Liver (tissue), 8 donors: ENCODE measurements at regions not wholly inside any gene's neighbourhood (a gene's known extent, or its start where the extent isn't known, plus 50 kb on each side); places are given as distances from the start of the nearest gene placed in this dataset.

Source experiments
- DNase-seq: peaks from one replicate; pipeline ENCODE4 v3.0.0-alpha.2; 2017; ENCODE audit warnings: low spot score
- H3K27ac ChIP-seq, 2 donors: one replicate each; pipeline ENCODE4 v1.7.0; 2013; ENCODE audit warnings: inconsistent platforms in 2 of 2, low read length in 2 of 2, control low read depth in 1 of 2, low read depth in 1 of 2, mild to moderate bottlenecking in 1 of 2
- H3K27me3 ChIP-seq, 4 donors: one replicate each; pipeline versions ENCODE4 v1.6.1 to v1.7.0; 2013; ENCODE audit warnings: low read length in 3 of 4, inconsistent platforms in 1 of 4, mild to moderate bottlenecking in 1 of 4, moderate library complexity in 1 of 4; ENCODE audit not compliant: control insufficient read depth in 4 of 4, insufficient read depth in 4 of 4
- H3K36me3 ChIP-seq, 4 donors: one replicate each; pipeline versions ENCODE4 v1.6.1 to v1.7.0; 2013; ENCODE audit warnings: low read length in 3 of 4, mild to moderate bottlenecking in 3 of 4, low read depth in 1 of 4, moderate library complexity in 1 of 4; ENCODE audit not compliant: control insufficient read depth in 4 of 4, insufficient read depth in 3 of 4
- H3K4me1 ChIP-seq, 4 donors: one replicate each; pipeline versions ENCODE4 v1.6.1 to v1.7.0; 2013; ENCODE audit warnings: low read length in 3 of 4, mild to moderate bottlenecking in 3 of 4, moderate library complexity in 1 of 4; ENCODE audit not compliant: control insufficient read depth in 4 of 4, insufficient read depth in 4 of 4
- H3K4me3 ChIP-seq, 3 donors: one replicate each; pipeline versions ENCODE4 v1.6.1 to v1.7.0; 2013; ENCODE audit warnings: low read length in 3 of 3, control low read depth in 1 of 3, low read depth in 1 of 3, mild to moderate bottlenecking in 1 of 3
- H3K9ac ChIP-seq, 2 donors: one replicate each; pipeline ENCODE4 v1.7.0; 2013; ENCODE audit warnings: low read length in 2 of 2, mild to moderate bottlenecking in 2 of 2, moderate library complexity in 2 of 2, control low read depth in 1 of 2, low read depth in 1 of 2
- H3K9me3 ChIP-seq, 4 donors: one replicate each; pipeline versions ENCODE4 v1.6.1 to v1.7.0; 2013; ENCODE audit warnings: low read length in 3 of 4; ENCODE audit not compliant: control insufficient read depth in 4 of 4
- EGR1 ChIP-seq, 2 donors: IDR thresholded peaks; 2 replicates each; pipeline ENCODE4 v1.6.1; 2016 to 2018; ENCODE audit warnings: antibody characterized with exemption in 2 of 2, low read depth in 2 of 2
- FOXA1 ChIP-seq: IDR thresholded peaks from 2 replicates; pipeline ENCODE4 v1.6.1; 2016; ENCODE audit warnings: antibody characterized with exemption
- FOXA2 ChIP-seq: IDR thresholded peaks from 2 replicates; pipeline ENCODE4 v1.6.1; 2016; ENCODE audit warnings: antibody characterized with exemption
- GABPA ChIP-seq, 2 donors: IDR thresholded peaks in 1 of 2; conservative IDR thresholded peaks in 1 of 2; 2 replicates each; pipeline ENCODE4 v1.6.1; 2016; ENCODE audit warnings: antibody characterized with exemption in 2 of 2, mild to moderate bottlenecking in 1 of 2, moderate library complexity in 1 of 2
- HNF4A ChIP-seq, 2 donors: conservative IDR thresholded peaks; 2 replicates each; pipeline ENCODE4 v1.6.1; 2016; ENCODE audit warnings: antibody characterized with exemption in 2 of 2, mild to moderate bottlenecking in 2 of 2
- HNF4G ChIP-seq: IDR thresholded peaks from 2 replicates; pipeline ENCODE4 v1.6.1; 2016; ENCODE audit warnings: antibody characterized with exemption
- JUND ChIP-seq, 2 donors: IDR thresholded peaks; 2 replicates each; pipeline ENCODE4 v1.6.1; 2016; ENCODE audit warnings: antibody characterized with exemption in 2 of 2
- NR2F2 ChIP-seq: IDR thresholded peaks from 2 replicates; pipeline ENCODE4 v1.6.1; 2016; ENCODE audit warnings: antibody characterized with exemption
- RAD21 ChIP-seq, 2 donors: IDR thresholded peaks; 2 replicates each; pipeline ENCODE4 v1.6.1; 2016; ENCODE audit warnings: antibody characterized with exemption in 2 of 2, mild to moderate bottlenecking in 2 of 2
- RXRA ChIP-seq, 2 donors: IDR thresholded peaks; 2 replicates each; pipeline ENCODE4 v1.6.1; 2017 to 2018; ENCODE audit warnings: antibody characterized with exemption in 2 of 2, mild to moderate bottlenecking in 1 of 2
- SP1 ChIP-seq: IDR thresholded peaks from 2 replicates; pipeline ENCODE4 v1.6.1; 2018; ENCODE audit warnings: antibody characterized with exemption, mild to moderate bottlenecking
- TAF1 ChIP-seq: conservative IDR thresholded peaks from 2 replicates; pipeline ENCODE4 v1.6.1; 2016; ENCODE audit warnings: antibody characterized with exemption, mild to moderate bottlenecking
- YY1 ChIP-seq: IDR thresholded peaks from 2 replicates; pipeline ENCODE4 v1.6.1; 2016; ENCODE audit warnings: antibody characterized with exemption, mild to moderate bottlenecking
- WGBS: extraction: QIAGEN DNeasy Blood & Tissue Kit; methylation state at CpG from one replicate; pipeline ENCODE4 v1.1.7; 2013; 5-methylcytosine and 5-hydroxymethylcytosine counted together
- TF ChIP-seq, protein P1 (sequence below): IDR thresholded peaks from 2 replicates; pipeline ENCODE4 v1.6.1; 2016; ENCODE audit warnings: antibody characterized with exemption, mild to moderate bottlenecking
- TF ChIP-seq, protein P2 (sequence below): IDR thresholded peaks from 2 replicates; pipeline ENCODE4 v1.6.1; 2016; ENCODE audit warnings: antibody characterized with exemption
- TF ChIP-seq, protein P3 (sequence below): IDR thresholded peaks from 2 replicates; pipeline ENCODE4 v1.6.1; 2016; ENCODE audit warnings: antibody characterized with exemption
- TF ChIP-seq, protein P4 (sequence below): fragments of 150-350 bp; IDR thresholded peaks from 2 replicates; pipeline ENCODE4 v1.5.1; 2017; ENCODE audit warnings: improper control_type of control experiment, low read depth, low read length; ENCODE audit not compliant: missing input control
- TF ChIP-seq, protein P5 (sequence below): IDR thresholded peaks from 2 replicates; pipeline ENCODE4 v1.6.1; 2016; ENCODE audit warnings: antibody characterized with exemption
- donor health status: healthy.
- donor health status: healthy.
- donor health status: healthy.
- donor health status: healthy.
- donor health status: healthy.

DNA sequence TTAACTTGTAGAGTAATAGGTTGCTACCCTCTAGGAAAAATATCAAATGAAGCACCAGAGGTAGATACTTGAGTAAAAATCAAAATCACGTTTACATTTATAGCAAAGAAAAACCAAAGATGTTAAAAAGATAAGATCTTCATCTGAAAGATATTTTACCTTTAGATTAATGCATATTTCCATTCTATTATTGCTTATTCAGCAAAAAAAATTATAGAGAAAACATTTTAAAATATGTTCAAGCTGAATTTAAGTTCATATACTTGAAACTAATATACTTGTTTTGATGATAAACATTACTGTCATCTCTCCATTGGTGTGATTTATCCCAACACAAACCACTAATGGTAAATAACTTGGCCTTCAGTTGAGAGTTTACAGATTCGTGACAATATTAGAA lies 422.3 kb downstream of the CAAP1 start:
- peaks cover 0 to 5% (median 1%) of the 10 kb centered on the region in 4 donors for H3K9me3 ChIP-seq
- no peak overlapping the region for H3K27ac ChIP-seq
- no peaks in the 10 kb centered on the region for H3K4me1 ChIP-seq
- H3K27me3 ChIP-seq, result no peaks in the 10 kb centered on the region
- no peak overlapping the region for H3K9ac ChIP-seq
- no peak for TF ChIP-seq TAF1
- TF ChIP-seq EGR1 (IDR thresholded peaks at IDR 0.05; ENCODE audit: low read depth in 2 of 2), result no peak
- TF ChIP-seq GABPA (IDR thresholded peaks at IDR 0.05 in 1 of 2, conservative IDR thresholded peaks at IDR 0.05 in 1 of 2), result no peak
- TF ChIP-seq YY1, result no peak
- TF ChIP-seq, protein P1, sequence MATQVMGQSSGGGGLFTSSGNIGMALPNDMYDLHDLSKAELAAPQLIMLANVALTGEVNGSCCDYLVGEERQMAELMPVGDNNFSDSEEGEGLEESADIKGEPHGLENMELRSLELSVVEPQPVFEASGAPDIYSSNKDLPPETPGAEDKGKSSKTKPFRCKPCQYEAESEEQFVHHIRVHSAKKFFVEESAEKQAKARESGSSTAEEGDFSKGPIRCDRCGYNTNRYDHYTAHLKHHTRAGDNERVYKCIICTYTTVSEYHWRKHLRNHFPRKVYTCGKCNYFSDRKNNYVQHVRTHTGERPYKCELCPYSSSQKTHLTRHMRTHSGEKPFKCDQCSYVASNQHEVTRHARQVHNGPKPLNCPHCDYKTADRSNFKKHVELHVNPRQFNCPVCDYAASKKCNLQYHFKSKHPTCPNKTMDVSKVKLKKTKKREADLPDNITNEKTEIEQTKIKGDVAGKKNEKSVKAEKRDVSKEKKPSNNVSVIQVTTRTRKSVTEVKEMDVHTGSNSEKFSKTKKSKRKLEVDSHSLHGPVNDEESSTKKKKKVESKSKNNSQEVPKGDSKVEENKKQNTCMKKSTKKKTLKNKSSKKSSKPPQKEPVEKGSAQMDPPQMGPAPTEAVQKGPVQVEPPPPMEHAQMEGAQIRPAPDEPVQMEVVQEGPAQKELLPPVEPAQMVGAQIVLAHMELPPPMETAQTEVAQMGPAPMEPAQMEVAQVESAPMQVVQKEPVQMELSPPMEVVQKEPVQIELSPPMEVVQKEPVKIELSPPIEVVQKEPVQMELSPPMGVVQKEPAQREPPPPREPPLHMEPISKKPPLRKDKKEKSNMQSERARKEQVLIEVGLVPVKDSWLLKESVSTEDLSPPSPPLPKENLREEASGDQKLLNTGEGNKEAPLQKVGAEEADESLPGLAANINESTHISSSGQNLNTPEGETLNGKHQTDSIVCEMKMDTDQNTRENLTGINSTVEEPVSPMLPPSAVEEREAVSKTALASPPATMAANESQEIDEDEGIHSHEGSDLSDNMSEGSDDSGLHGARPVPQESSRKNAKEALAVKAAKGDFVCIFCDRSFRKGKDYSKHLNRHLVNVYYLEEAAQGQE, result no peak
- TF ChIP-seq, protein P2, sequence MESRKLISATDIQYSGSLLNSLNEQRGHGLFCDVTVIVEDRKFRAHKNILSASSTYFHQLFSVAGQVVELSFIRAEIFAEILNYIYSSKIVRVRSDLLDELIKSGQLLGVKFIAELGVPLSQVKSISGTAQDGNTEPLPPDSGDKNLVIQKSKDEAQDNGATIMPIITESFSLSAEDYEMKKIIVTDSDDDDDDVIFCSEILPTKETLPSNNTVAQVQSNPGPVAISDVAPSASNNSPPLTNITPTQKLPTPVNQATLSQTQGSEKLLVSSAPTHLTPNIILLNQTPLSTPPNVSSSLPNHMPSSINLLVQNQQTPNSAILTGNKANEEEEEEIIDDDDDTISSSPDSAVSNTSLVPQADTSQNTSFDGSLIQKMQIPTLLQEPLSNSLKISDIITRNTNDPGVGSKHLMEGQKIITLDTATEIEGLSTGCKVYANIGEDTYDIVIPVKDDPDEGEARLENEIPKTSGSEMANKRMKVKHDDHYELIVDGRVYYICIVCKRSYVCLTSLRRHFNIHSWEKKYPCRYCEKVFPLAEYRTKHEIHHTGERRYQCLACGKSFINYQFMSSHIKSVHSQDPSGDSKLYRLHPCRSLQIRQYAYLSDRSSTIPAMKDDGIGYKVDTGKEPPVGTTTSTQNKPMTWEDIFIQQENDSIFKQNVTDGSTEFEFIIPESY, result no peak
- no peak for TF ChIP-seq RXRA (IDR thresholded peaks at IDR 0.05)
- TF ChIP-seq, protein P3, sequence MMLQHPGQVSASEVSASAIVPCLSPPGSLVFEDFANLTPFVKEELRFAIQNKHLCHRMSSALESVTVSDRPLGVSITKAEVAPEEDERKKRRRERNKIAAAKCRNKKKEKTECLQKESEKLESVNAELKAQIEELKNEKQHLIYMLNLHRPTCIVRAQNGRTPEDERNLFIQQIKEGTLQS, result no peak
- no peak for TF ChIP-seq NR2F2
- TF ChIP-seq HNF4A (conservative IDR thresholded peaks at IDR 0.05), result no peak
- TF ChIP-seq FOXA2, result no peak
- no peak for TF ChIP-seq SP1
- TF ChIP-seq JUND (IDR thresholded peaks at IDR 0.05), result no peak
- TF ChIP-seq HNF4G, result no peak
- no peak for TF ChIP-seq RAD21 (IDR thresholded peaks at IDR 0.05)
- TF ChIP-seq FOXA1, result no peak
- no peak overlapping the region for H3K4me3 ChIP-seq
- no peaks in the 10 kb centered on the region for H3K36me3 ChIP-seq
- 38% methylated on average over 2 of the region's 2 CpGs for WGBS
- DNase-seq, result no peak

DNA sequence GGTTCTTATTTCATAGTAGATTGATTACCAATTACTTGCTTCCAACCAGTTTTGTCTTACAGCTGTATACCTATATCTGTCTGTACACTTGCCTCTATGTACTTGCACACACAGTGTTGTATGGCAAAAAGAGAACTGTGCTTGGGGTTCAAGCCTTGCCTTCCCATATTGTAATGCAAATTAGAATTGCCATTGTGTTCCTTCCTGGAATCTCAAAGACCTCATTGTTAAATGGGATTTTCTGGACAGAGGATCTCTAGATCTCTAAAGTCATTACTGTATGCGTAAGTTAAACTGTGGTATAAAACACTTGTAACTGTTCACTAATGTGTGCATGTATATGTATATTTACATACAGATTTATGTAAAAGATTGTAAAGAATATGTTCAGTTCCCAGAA lies 428.8 kb downstream of the CAAP1 start:
- no peaks in the 10 kb centered on the region for H3K27me3 ChIP-seq
- no peak for DNase-seq
- no peaks in the 10 kb centered on the region for H3K9me3 ChIP-seq
- no peak overlapping the region for H3K27ac ChIP-seq
- TF ChIP-seq HNF4G, result no peak
- no peak for TF ChIP-seq TAF1
- TF ChIP-seq FOXA2, result no peak
- no peak for TF ChIP-seq YY1
- TF ChIP-seq, protein P4, sequence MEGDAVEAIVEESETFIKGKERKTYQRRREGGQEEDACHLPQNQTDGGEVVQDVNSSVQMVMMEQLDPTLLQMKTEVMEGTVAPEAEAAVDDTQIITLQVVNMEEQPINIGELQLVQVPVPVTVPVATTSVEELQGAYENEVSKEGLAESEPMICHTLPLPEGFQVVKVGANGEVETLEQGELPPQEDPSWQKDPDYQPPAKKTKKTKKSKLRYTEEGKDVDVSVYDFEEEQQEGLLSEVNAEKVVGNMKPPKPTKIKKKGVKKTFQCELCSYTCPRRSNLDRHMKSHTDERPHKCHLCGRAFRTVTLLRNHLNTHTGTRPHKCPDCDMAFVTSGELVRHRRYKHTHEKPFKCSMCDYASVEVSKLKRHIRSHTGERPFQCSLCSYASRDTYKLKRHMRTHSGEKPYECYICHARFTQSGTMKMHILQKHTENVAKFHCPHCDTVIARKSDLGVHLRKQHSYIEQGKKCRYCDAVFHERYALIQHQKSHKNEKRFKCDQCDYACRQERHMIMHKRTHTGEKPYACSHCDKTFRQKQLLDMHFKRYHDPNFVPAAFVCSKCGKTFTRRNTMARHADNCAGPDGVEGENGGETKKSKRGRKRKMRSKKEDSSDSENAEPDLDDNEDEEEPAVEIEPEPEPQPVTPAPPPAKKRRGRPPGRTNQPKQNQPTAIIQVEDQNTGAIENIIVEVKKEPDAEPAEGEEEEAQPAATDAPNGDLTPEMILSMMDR, result no peak
- TF ChIP-seq GABPA (IDR thresholded peaks at IDR 0.05 in 1 of 2, conservative IDR thresholded peaks at IDR 0.05 in 1 of 2), result no peak
- no peak for TF ChIP-seq JUND (IDR thresholded peaks at IDR 0.05)
- no peak for TF ChIP-seq HNF4A (conservative IDR thresholded peaks at IDR 0.05)
- TF ChIP-seq, protein P5, sequence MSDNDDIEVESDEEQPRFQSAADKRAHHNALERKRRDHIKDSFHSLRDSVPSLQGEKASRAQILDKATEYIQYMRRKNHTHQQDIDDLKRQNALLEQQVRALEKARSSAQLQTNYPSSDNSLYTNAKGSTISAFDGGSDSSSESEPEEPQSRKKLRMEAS, result no peak
- TF ChIP-seq, protein P2, result no peak
- TF ChIP-seq, protein P3, result no peak
- no peak overlapping the region for H3K4me3 ChIP-seq
- 75% methylated on average over 1 of the region's 1 CpG for WGBS
- no peaks in the 10 kb centered on the region for H3K4me1 ChIP-seq
- H3K36me3 ChIP-seq, result no peaks in the 10 kb centered on the region
- no peak overlapping the region for H3K9ac ChIP-seq
